SK-N-SH (cell line): ENCODE measurements at regions not wholly inside any gene's neighbourhood (a gene's known extent, or its start where the extent isn't known, plus 50 kb on each side); places are given as distances from the start of the nearest gene placed in this dataset.

Experiments
- CTCF ChIP-seq: fragments of 200-600 bp; sonication (generic); IDR thresholded peaks from 2 replicates; pipeline ENCODE4 v1.6.1; 2017; ENCODE audit warnings: antibody characterized with exemption, mild to moderate bottlenecking, moderate library complexity
- MXI1 ChIP-seq: IDR thresholded peaks from 2 replicates; pipeline ENCODE4 v1.6.1; 2012; ENCODE audit warnings: mild to moderate bottlenecking, low read depth, low read length, improper control_type of control experiment
- POLR2AphosphoS5 ChIP-seq: IDR thresholded peaks from 2 replicates; pipeline ENCODE4 v1.6.1; 2012; ENCODE audit warnings: low read depth, low read length
- TCF12 ChIP-seq: IDR thresholded peaks from 2 replicates; pipeline ENCODE4 v1.4.0; 2012

GRCh38 chr10:53569455-53569854, 796.9 kb upstream of the MBL2 start:
- TF ChIP-seq CTCF: no peak
- no peak for TF ChIP-seq POLR2AphosphoS5
- TF ChIP-seq MXI1: no peak
- TF ChIP-seq TCF12: no peak
